ENCODE measurements at regions not wholly inside any gene's neighbourhood (a gene's known extent, or its start where the extent isn't known, plus 50 kb on each side); places are given as distances from the start of the nearest gene placed in this dataset.

DNA sequence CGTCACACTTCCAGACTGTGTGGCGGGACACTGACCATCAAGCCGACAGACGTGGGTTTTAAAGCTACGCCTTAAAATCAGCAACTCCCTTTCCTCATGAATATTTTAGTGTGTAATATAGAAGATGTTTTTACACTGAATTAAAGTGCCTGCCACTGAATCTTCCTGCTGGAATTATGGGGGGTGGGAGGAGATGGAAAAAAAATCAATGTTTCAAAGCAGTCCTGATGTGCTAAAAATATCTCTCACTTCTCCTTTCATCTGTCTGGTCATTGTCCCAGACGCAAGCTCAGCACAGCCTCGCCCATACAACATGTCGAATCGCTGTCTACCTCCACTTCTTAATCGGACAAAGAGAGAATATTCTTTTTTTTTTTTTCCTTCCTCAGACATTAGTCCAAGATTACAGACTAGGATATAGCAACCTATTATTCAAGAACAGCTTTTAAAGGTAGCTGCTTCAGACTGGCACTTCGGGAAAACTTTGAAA lies 165.1 kb upstream of the KLF14 start:
- DNase-seq: no peak

DNA sequence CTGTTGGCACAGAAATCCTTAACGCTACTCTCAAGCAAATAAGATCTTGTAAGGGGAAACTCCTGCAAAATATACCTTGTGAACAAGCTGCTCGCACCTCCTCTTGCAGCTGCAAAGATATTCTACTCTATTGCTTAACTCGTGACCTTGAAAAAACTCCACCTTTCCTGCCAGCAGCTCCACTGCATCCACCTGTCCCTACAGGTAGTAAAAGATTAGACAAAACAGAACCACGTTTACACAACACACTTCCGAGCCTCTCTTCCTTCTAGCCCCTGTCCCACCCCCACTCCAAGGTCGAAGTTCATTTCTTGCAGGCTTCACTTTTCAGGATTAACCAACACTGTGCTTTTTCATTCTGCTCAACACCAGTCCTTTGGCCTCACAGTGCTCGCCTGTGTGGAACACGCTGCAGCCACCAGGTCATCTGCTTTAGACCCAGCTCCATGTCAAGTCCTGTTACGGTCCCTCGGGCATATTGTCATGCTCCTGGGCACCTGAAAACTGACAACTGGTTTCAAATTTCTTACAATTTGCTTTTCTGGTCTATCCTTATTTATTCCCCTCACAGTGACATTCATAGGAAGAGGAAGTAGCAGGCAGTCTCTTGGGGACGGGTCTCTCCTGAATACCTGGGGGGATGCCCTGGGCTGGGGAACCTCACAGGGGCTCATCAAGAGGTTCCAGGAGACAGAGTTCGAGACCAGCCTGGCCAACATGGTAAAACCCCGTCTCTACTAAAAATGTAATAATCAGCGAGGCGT lies 165.8 kb upstream of the KLF14 start:
- DNase-seq: peak; percentile 14

- no peak for DNase-seq
Measured at GRCh38 chr7:130900471-130901076, 166.6 kb upstream of the KLF14 start.

DNA sequence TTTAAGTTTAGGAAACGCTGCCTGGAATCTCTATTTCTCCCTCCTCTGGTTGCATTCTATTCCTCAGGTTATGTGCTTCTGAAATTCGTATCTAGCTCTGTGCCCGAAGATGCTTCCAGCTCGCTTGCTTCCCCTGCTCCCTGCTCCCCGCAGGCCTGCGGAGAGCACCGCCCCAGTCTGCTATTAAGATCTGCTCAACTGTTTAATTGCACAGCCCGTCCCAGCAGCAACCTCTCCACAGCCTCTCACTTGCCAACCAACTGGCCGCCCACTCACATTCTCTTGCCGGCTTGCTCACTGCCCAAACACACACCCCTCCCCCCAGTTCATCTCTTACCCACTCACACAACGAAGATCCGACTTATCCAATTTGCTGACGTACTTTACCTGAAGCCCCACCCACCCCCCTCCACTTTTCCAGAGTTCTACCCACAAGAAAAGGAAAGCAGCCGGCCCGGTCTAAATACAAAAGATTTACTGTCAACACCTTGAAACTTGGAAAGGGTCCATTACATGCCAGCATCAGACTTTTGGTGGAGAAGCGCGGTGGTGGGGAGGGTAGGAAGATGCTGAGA lies 167.3 kb upstream of the KLF14 start:
- no peak for DNase-seq

DNA sequence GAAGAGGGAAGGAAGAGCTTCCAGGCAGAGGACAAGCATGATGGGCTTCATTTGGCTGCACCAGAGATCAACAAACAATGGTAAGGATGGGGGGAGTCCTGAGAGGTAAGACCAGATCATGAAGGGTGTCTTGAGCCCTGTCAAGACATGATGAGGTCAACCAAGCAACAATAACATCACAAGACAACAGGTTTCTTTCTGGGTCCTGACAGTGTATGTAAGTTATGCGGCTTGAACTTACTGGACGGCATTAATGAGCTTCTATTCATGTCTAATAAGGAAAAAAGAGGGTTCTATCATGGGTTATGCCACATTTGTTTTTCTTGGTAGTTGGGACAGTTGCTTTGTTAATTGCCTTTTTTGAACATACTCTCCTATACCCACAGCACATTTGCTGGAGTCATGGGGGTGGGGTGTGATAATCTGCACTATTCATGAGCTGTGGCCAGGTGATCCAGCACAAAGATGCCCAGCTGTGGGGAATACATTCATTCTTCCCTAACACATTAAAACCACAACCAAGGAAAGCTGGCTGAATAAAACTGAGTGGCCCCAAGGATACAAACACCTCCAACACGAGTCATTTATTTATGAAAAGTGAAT lies 168.8 kb upstream of the KLF14 start:
- no peak for DNase-seq

GRCh38 chr7:130903358-130903974 lies 169.5 kb upstream of the KLF14 start:
- DNase-seq: no peak

- DNase-seq: no peak
Measured at GRCh38 chr7:130904031-130904757, 170.2 kb upstream of the KLF14 start.

- DNase-seq: no peak
Measured at GRCh38 chr7:130904792-130905191, 170.8 kb upstream of the KLF14 start.

GRCh38 chr7:130906575-130906974 lies 172.6 kb upstream of the KLF14 start:
- no peak for DNase-seq

DNA sequence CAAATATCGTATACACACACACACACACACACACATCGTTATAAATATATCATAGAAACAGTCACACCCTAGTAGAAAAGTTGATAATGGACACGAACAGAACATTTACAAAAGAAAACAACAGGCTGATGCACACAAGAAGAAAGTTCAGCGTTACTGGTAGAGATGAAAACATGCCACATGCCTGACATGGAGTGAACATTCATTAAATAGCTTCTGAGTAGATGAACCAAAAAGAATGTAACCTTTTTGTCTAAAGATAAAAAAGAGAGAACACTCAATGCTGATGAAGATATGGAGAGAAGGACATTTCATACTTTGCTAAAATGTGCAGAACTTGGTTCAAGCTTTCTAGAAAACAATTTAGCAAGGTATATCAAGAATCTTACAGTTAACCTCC lies 173.4 kb upstream of the KLF14 start:
- DNase-seq: no peak

DNA sequence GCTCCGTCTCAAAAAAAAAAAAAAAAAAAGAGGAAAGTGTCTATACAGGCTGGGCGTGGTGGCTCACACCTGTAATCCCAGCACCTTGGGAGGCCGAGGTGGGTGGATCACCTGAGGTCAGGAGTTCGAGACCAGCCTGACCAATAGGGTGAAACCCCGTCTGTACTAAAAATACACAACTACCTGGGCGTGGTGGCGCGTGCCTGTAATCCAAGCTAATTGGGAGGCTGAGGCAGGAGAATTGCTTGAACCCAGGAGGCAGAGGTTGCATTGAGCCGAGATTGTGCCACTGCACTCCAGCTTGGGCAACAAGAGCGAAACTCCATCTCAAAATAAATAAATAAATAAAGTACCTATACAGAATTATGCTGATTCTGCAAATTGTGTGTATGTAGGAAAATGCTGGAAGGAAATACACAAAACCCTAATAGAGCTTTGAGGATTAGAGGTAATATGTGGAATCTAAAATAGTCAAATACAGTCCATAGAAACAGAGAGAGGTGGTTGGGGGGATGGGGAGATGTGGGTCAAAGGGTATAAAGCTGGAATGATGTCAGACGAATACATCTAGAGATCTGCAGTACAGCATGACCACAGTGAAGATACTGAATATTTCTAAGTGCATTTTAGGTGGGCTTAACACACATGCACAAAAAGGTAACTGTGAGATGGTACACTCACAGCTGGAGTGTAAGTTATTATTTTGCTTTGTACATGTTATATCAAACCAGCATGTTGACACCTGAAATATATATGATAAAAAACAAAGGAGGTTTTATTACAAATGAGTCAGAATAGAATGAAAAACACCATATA lies 174.5 kb upstream of the KLF14 start:
- DNase-seq: no peak

DNA sequence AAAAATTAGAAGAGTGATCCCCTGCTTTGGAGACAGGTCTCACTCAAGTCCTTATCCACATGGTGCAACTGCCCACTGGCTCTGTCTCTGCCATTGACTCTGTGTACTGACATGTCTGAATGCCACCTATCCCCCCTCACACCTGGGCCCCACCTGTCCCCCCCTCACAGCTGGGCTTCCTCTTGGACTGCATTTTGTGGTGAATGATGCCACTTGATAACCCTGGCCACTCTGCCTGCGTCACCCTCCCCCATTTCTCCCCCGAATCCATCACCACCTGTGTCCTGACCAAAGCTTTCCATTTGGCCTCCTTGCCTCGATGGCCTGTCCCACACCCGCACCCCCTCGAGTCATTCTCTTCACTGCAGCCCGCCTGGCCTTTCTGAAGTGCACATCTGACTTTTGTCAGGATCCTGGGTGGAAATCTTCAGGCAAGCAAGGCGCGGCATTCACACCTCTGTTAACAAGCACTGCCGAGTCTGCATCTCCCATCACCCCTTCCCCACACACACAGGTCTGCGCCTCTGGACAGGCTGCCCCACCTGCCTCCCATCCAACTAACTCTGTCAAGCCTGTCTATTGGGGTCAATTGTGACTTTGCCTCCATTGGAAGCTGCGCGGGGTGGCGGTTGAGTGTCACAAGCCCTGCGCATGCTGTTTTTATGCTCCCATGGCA lies 175.3 kb upstream of the KLF14 start:
- DNase-seq: no peak

DNA sequence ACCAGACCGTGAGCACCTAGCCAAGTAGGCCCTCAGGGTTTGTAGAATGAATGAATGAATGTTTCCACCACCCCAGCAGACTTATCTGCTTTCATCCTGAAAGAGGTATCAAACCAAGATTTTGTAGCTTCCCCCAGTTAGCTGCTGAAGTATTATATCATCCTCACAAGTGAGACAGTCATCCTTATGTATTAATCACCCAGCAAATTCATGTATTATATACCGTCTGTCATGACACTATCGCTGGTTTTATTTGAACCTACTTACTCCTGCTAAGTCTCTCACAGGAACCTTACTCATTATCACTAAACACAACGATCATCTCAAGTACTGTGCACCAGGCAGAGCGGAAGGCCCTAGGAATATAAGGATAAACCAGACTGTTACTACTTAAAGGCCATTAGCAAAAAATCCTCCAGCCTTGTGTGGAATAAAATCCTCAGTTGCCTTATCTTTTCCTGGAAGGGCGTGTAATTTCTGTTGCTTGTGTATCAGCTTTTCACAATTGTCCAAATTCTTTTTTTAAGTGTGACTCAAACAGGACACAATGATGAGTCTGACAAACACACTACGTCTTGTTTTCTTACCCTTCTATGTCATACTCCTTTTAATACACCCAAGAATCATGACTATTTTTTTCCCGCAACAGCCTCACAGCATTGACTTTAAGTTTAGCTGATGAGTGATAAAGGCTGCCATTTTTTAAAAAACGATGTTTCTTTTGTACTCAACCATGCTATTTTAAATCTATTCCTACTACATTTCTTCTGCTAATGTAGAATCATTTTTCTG lies 176.1 kb upstream of the KLF14 start:
- no peak for DNase-seq

- DNase-seq: no peak
Measured at GRCh38 chr7:130910949-130911944, 177.2 kb upstream of the KLF14 start.

DNA sequence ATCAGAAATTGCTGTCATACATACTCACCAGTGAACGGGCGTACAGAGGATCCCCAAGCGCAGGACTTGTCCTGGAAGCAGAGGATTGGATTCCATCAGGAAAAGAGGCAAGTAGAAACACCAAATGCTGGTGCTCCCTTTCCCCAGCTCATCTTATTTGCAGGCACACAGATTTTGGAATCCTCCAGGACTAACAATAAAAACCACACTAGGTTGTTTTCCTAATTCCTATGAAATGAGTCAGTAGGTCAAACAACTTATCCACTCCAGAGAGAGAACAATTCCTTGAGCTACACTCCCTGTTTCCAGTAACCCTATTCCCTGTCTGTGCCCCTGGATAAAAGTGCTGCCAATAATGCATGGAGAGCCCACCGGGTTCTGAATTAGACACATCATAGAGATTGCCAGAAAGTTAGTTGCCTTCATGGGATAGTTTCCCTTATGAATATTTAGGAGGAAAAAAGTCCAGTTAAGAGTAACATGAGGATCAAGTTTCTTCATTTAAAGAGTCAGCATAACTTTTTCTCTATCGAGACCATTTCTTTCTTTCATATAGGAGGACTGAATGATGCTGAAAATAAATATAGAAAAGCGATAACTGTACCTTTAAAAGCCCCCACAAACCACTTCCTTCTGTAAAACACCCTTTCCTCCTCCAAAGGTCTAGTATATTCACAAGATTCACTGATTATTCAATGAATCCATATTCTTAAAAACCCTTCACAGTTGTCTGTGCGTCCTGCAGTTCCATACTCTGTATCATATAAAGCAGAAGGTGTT lies 178.3 kb upstream of the KLF14 start:
- no peak for DNase-seq

GRCh38 chr7:130912862-130913638 lies 179.0 kb upstream of the KLF14 start:
- DNase-seq: no peak
